Endothelial cell of umbilical vein (primary cell): ENCODE measurements at regions not wholly inside any gene's neighbourhood (a gene's known extent, or its start where the extent isn't known, plus 50 kb on each side); places are given as distances from the start of the nearest gene placed in this dataset.
A peak's percentile ranks its signal among the peaks of the same experiment; 100 is the strongest.

Source experiments
- BruUV-seq: library from RNA; stranded (reverse); fragments of 400-500 nt; replicated peaks from 2 replicates; lab custom pipeline; 2021; lab: Mats Ljungman, UMichigan
- CTCF ChIA-PET: fragments of 300-600, 350-600 bp; sonication (Branson Sonifier 250); formaldehyde crosslinking; loops from one replicate; lab custom pipeline; 2021; ENCODE audit warnings: antibody characterized with exemption, inconsistent platforms; lab: Charles Lee
- POLR2A ChIA-PET: fragments of 300-600, 350-600 bp; sonication (Branson Sonifier 250); formaldehyde crosslinking; loops from one replicate; lab custom pipeline; 2021; ENCODE audit warnings: antibody characterized with exemption, inconsistent platforms; lab: Charles Lee
- DNase-seq: peaks from one replicate; pipeline ENCODE4 v3.0.0-alpha.2; 2011; ENCODE audit warnings: low read depth, low spot score
- FAIRE-seq: peaks from 2 replicates; lab custom pipeline; 2011; peaks lifted over from hg19 to GRCh38; lab: Jason Lieb, UNC
- H2AFZ ChIP-seq: 2 replicates; pipeline ENCODE4 v1.6.0; 2012; ENCODE audit warnings: low read depth, low read length, control low read depth, inconsistent platforms
- H3K27ac ChIP-seq: 2 replicates; pipeline ENCODE4 v1.5.1; 2011; ENCODE audit warnings: low read depth, mild to moderate bottlenecking, control low read depth, low read length, moderate library complexity; ENCODE audit not compliant: insufficient read depth
- H3K27me3 ChIP-seq, 2 experiments: 2 replicates each; pipeline versions ENCODE4 v1.6.0 to v1.6.1; 2011; ENCODE audit warnings: low read length in 2 of 2, mixed read lengths in 1 of 2; ENCODE audit not compliant: control insufficient read depth in 2 of 2, insufficient read depth in 2 of 2
- H3K36me3 ChIP-seq, 2 experiments: 2 replicates in 1 of 2; 3 replicates in 1 of 2; pipeline ENCODE4 v1.5.1; 2011; ENCODE audit warnings: low read length in 2 of 2, mild to moderate bottlenecking in 1 of 2, moderate library complexity in 1 of 2; ENCODE audit not compliant: control insufficient read depth in 2 of 2, insufficient read depth in 2 of 2; ENCODE audit errors: extremely low read depth in 1 of 2
- H3K4me1 ChIP-seq: 3 replicates; pipeline ENCODE4 v1.5.1; 2011; ENCODE audit warnings: mild to moderate bottlenecking, low read length; ENCODE audit not compliant: control insufficient read depth, insufficient read depth; ENCODE audit errors: extremely low read depth
- H3K4me2 ChIP-seq: 2 replicates; pipeline ENCODE4 v1.6.1; 2011; ENCODE audit warnings: low read length, control low read depth, mixed read lengths; ENCODE audit not compliant: insufficient read depth
- H3K4me3 ChIP-seq, 3 experiments: fragments of 200-600 bp in 1 of 3; sonication (generic), shearing (Covaris generic) in 1 of 3; replicated peaks in 1 of 3; 2 replicates each; pipeline ENCODE4 v1.5.1; 2011 to 2016; ENCODE audit warnings: control low read depth in 3 of 3, low read length in 3 of 3, mild to moderate bottlenecking in 2 of 3, inconsistent platforms in 1 of 3, low read depth in 1 of 3, moderate library complexity in 1 of 3; ENCODE audit not compliant: insufficient read depth in 1 of 3
- H3K79me2 ChIP-seq: 2 replicates; pipeline ENCODE4 v1.6.0; 2012; ENCODE audit warnings: low read length, inconsistent platforms; ENCODE audit not compliant: control insufficient read depth, insufficient read depth
- H3K9ac ChIP-seq: replicated peaks from 2 replicates; pipeline ENCODE3; 2011; ENCODE audit warnings: low read length, control low read depth; ENCODE audit not compliant: insufficient read depth; ENCODE audit errors: extremely low read depth
- H3K9me1 ChIP-seq: replicated peaks from 3 replicates; pipeline ENCODE4 v1.6.0; 2011; ENCODE audit warnings: mild to moderate bottlenecking, low read length; ENCODE audit not compliant: control insufficient read depth, insufficient read depth; ENCODE audit errors: extremely low read depth
- H3K9me3 ChIP-seq: replicated peaks from 2 replicates; pipeline ENCODE4 v1.5.1; 2012; ENCODE audit warnings: low read length, inconsistent platforms; ENCODE audit not compliant: control insufficient read depth, insufficient read depth
- H4K20me1 ChIP-seq: replicated peaks from 2 replicates; pipeline ENCODE3; 2011; ENCODE audit warnings: mild to moderate bottlenecking, low read length; ENCODE audit not compliant: control insufficient read depth, insufficient read depth; ENCODE audit errors: extremely low read depth
- EZH2 ChIP-seq: IDR thresholded peaks from 2 replicates; pipeline ENCODE4 v1.6.1; 2012; ENCODE audit warnings: borderline replicate concordance, low read depth, mild to moderate bottlenecking, moderate library complexity, low read length, inconsistent platforms; ENCODE audit not compliant: severe bottlenecking
- POLR2A ChIP-seq: IDR thresholded peaks from 2 replicates; pipeline ENCODE4 v1.6.1; 2012; ENCODE audit warnings: low read depth, mild to moderate bottlenecking, control low read depth, low read length
- dilution Hi-C: fragments of 300-500 bp; cut with MboI; formaldehyde crosslinking; loops from one replicate; pipeline ENCODE4 v1.15.0; 2019; ENCODE audit warnings: low sequenced_read_pairs; ENCODE audit not compliant: extremely low pct_ligation_motif_present
- intact Hi-C: fragments of 100-400 bp; cut with micrococcal nuclease; formaldehyde crosslinking; loops from one replicate; pipeline ENCODE4 v1.10.0; 2022
- TF ChIP-seq, protein P1 (sequence below), 2 donors: IDR thresholded peaks; 1 replicate in 1 of 2; 2 replicates in 1 of 2; pipeline ENCODE4 v1.5.1; 2011; ENCODE audit warnings: low read length in 2 of 2, mild to moderate bottlenecking in 2 of 2, moderate library complexity in 2 of 2, control low read depth in 1 of 2, inconsistent platforms in 1 of 2, low read depth in 1 of 2; ENCODE audit not compliant: insufficient read depth in 1 of 2; ENCODE audit errors: extremely low read depth in 1 of 2

GRCh38 chr3:195001961-195002861 is 268.7 kb downstream of the XXYLT1 start:
- Histone ChIP-seq H4K20me1 (no peaks in the 10 kb centered on the region), H3K36me3 (no peaks in the 10 kb centered on the region), H3K9me3 (no peaks in the 10 kb centered on the region), H3K27me3 (no peaks in the 10 kb centered on the region), H3K9me1 (no peaks in the 10 kb centered on the region), H2AFZ (no peak overlapping the region), H3K4me3 (no peak overlapping the region), H3K4me1 (peaks cover 5% of the 10 kb centered on the region), H3K27ac (no peak overlapping the region), H3K4me2 (no peak overlapping the region), H3K9ac (no peak overlapping the region), H3K79me2 (no peaks in the 10 kb centered on the region)
- dilution Hi-C loops: no loop called here
- FAIRE-seq (peak; percentile 81), DNase-seq (peak; percentile 80)
- TF ChIP-seq EZH2 (no peak), POLR2A (no peak)
- TF ChIP-seq, protein P1, sequence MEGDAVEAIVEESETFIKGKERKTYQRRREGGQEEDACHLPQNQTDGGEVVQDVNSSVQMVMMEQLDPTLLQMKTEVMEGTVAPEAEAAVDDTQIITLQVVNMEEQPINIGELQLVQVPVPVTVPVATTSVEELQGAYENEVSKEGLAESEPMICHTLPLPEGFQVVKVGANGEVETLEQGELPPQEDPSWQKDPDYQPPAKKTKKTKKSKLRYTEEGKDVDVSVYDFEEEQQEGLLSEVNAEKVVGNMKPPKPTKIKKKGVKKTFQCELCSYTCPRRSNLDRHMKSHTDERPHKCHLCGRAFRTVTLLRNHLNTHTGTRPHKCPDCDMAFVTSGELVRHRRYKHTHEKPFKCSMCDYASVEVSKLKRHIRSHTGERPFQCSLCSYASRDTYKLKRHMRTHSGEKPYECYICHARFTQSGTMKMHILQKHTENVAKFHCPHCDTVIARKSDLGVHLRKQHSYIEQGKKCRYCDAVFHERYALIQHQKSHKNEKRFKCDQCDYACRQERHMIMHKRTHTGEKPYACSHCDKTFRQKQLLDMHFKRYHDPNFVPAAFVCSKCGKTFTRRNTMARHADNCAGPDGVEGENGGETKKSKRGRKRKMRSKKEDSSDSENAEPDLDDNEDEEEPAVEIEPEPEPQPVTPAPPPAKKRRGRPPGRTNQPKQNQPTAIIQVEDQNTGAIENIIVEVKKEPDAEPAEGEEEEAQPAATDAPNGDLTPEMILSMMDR (IDR thresholded peaks at IDR 0.05; ENCODE audit: extremely low read depth in 1 of 2, insufficient read depth in 1 of 2, low read depth in 1 of 2, low read length in 2 of 2): peak; percentile 67 to 83
- POLR2A ChIA-PET: no interaction called here
- intact Hi-C loops: loop anchor here (1.0 to 10.0 kb wide), 6 partner anchors 29 to 317 kb away; partner anchors contain the start of gene FAM43A
- CTCF ChIA-PET: interaction anchor here (0.7 to 3.4 kb wide), 17 partner anchors 11 to 331 kb away, joined by 3 to 14 read pairs (median 4); partner anchors contain the start of gene XXYLT1
- BruUV-seq: no TSS peak
